Sigmoid colon (tissue), 6 donors: ENCODE measurements at regions not wholly inside any gene's neighbourhood (a gene's known extent, or its start where the extent isn't known, plus 50 kb on each side); places are given as distances from the start of the nearest gene placed in this dataset.

ENCODE experiments used
- DNase-seq: peaks from one replicate; pipeline ENCODE4 v3.0.0-alpha.2; 2019
- H3K27ac ChIP-seq, 4 donors: fragments of 200-600 bp; sonication (generic); one replicate each; pipeline ENCODE4 v1.5.1; 2016 to 2019; ENCODE audit warnings: mild to moderate bottlenecking in 1 of 4
- H3K27me3 ChIP-seq, 3 donors: fragments of 200-600 bp; sonication (generic); one replicate each; pipeline ENCODE4 v1.5.1; 2019; ENCODE audit warnings: mild to moderate bottlenecking in 1 of 3
- H3K36me3 ChIP-seq, 4 donors: fragments of 200-600 bp; sonication (generic); one replicate each; pipeline ENCODE4 v1.5.1; 2016 to 2019
- H3K4me1 ChIP-seq, 4 donors: fragments of 200-600 bp; sonication (generic); one replicate each; pipeline ENCODE4 v1.5.1; 2017 to 2019
- H3K4me3 ChIP-seq, 4 donors: fragments of 200-600 bp; sonication (generic); one replicate each; pipeline ENCODE4 v1.5.1; 2017 to 2019; ENCODE audit warnings: mild to moderate bottlenecking in 2 of 4, moderate library complexity in 1 of 4
- H3K9me3 ChIP-seq, 4 donors: fragments of 200-600 bp in 3 of 4; sonication (generic) in 3 of 4; one replicate each; pipeline versions ENCODE4 v1.5.1 to v1.6.1; 2013 to 2019
- CTCF ChIP-seq, 4 experiments: fragments of 450-650 bp in 3 of 4; fragments of 200-600 bp in 1 of 4; IDR thresholded peaks; one replicate each; pipeline ENCODE4 v1.5.1; 2016 to 2019; ENCODE audit warnings: antibody characterized with exemption in 4 of 4, mild to moderate bottlenecking in 3 of 4, moderate library complexity in 2 of 4
- EP300 ChIP-seq, 4 donors: sonication (generic); formaldehyde crosslinking; IDR thresholded peaks; one replicate each; pipeline ENCODE4 v1.6.1; 2017; ENCODE audit warnings: antibody characterized with exemption in 4 of 4
- POLR2A ChIP-seq, 2 donors: fragments of 450-650 bp; IDR thresholded peaks; one replicate each; pipeline ENCODE4 v1.6.1; 2016; ENCODE audit warnings: antibody characterized with exemption in 2 of 2, mild to moderate bottlenecking in 2 of 2, moderate library complexity in 2 of 2
- POLR2AphosphoS5 ChIP-seq, 4 donors: sonication (generic); formaldehyde crosslinking; IDR thresholded peaks; one replicate each; pipeline ENCODE4 v1.6.1; 2017; ENCODE audit warnings: antibody characterized with exemption in 4 of 4
- WGBS, 2 donors: extraction: QIAGEN DNeasy Blood & Tissue Kit; methylation state at CpG; one replicate each; pipeline ENCODE4 v1.1.7; 2013; 5-methylcytosine and 5-hydroxymethylcytosine counted together
- intact Hi-C: fragments of 100-400 bp; cut with DNase I; formaldehyde crosslinking; loops from one replicate; pipeline ENCODE4 v1.15.1; 2023
- donor health status: healthy with polysubstance abuse.
- donor health status: healthy.

GRCh38 chr2:163370169-163370886, 365.5 kb downstream of the FIGN start:
- Histone ChIP-seq H3K27ac (no peak overlapping the region), H3K4me3 (no peak overlapping the region), H3K27me3 (no peaks in the 10 kb centered on the region), H3K36me3 (no peaks in the 10 kb centered on the region), H3K4me1 (no peaks in the 10 kb centered on the region), H3K9me3 (no peaks in the 10 kb centered on the region)
- TF ChIP-seq EP300 (IDR thresholded peaks at IDR 0.05) (no peak), POLR2A (IDR thresholded peaks at IDR 0.05) (no peak), POLR2AphosphoS5 (IDR thresholded peaks at IDR 0.05) (no peak), CTCF (IDR thresholded peaks at IDR 0.05) (no peak)
- WGBS, 2 donors, result 91 to 94% methylated on average over 4 of the region's 4 CpGs
- no peak for DNase-seq
- intact Hi-C loops, result no loop called here

- Histone ChIP-seq H3K4me1 (no peaks in the 10 kb centered on the region), H3K36me3 (no peaks in the 10 kb centered on the region), H3K9me3 (no peaks in the 10 kb centered on the region), H3K27ac (no peak overlapping the region), H3K27me3 (no peaks in the 10 kb centered on the region), H3K4me3 (no peak overlapping the region)
- intact Hi-C loops, result no loop called here
- TF ChIP-seq POLR2A (IDR thresholded peaks at IDR 0.05), result no peak
- TF ChIP-seq EP300 (IDR thresholded peaks at IDR 0.05), result no peak
- no peak for TF ChIP-seq CTCF (IDR thresholded peaks at IDR 0.05)
- TF ChIP-seq POLR2AphosphoS5 (IDR thresholded peaks at IDR 0.05), result no peak
- 37 to 84% methylated on average over 1 of the region's 1 CpG for WGBS, 2 donors
- no peak for DNase-seq
Observed at GRCh38 chr2:163369111-163369510, 366.7 kb downstream of the FIGN start.

- H3K27ac ChIP-seq, result no peak overlapping the region
- intact Hi-C loops, result no loop called here
- DNase-seq, result no peak
- TF ChIP-seq POLR2AphosphoS5 (IDR thresholded peaks at IDR 0.05), result no peak
- TF ChIP-seq POLR2A (IDR thresholded peaks at IDR 0.05), result no peak
- no peak for TF ChIP-seq EP300 (IDR thresholded peaks at IDR 0.05)
- TF ChIP-seq CTCF (IDR thresholded peaks at IDR 0.05), result no peak
- no peaks in the 10 kb centered on the region for H3K27me3 ChIP-seq
- no peaks in the 10 kb centered on the region for H3K9me3 ChIP-seq
- H3K4me3 ChIP-seq, result no peak overlapping the region
- H3K36me3 ChIP-seq, result no peaks in the 10 kb centered on the region
- no peaks in the 10 kb centered on the region for H3K4me1 ChIP-seq
Observed at GRCh38 chr2:163368655-163369054, 367.2 kb downstream of the FIGN start.

GRCh38 chr2:163367825-163368582, 367.8 kb downstream of the FIGN start:
- Histone ChIP-seq H3K36me3 (no peaks in the 10 kb centered on the region), H3K4me1 (no peaks in the 10 kb centered on the region), H3K27ac (no peak overlapping the region), H3K9me3 (no peaks in the 10 kb centered on the region), H3K4me3 (no peak overlapping the region), H3K27me3 (no peaks in the 10 kb centered on the region)
- TF ChIP-seq POLR2AphosphoS5 (IDR thresholded peaks at IDR 0.05), result no peak
- no peak for TF ChIP-seq EP300 (IDR thresholded peaks at IDR 0.05)
- TF ChIP-seq CTCF (IDR thresholded peaks at IDR 0.05), result no peak
- no peak for TF ChIP-seq POLR2A (IDR thresholded peaks at IDR 0.05)
- WGBS, 2 donors, result 82 to 92% methylated on average over 4 of the region's 4 CpGs
- intact Hi-C loops, result no loop called here
- DNase-seq, result no peak
